Adrenal gland (tissue), 9 donors: ENCODE measurements at regions not wholly inside any gene's neighbourhood (a gene's known extent, or its start where the extent isn't known, plus 50 kb on each side); places are given as distances from the start of the nearest gene placed in this dataset.

Experiments
- DNase-seq, 7 donors: peaks; one replicate each; pipeline ENCODE4 v3.0.0-alpha.2; 2019 to 2020
- H3K27ac ChIP-seq, 5 donors: fragments of 200-600 bp; sonication (generic) in 4 of 5; 1 replicate in 3 of 5; 2 replicates in 2 of 5; pipeline versions ENCODE4 v1.5.1 to v1.8.0; 2016 to 2020; ENCODE audit warnings: mild to moderate bottlenecking in 1 of 5
- H3K27me3 ChIP-seq: fragments of 200-600 bp; 2 replicates; pipeline ENCODE4 v1.8.0; 2021
- H3K36me3 ChIP-seq, 2 donors: fragments of 200-600 bp; replicated peaks in 1 of 2; 1 replicate in 1 of 2; 2 replicates in 1 of 2; pipeline versions ENCODE4 v1.5.1 to v1.8.0; 2018 to 2022
- H3K4me1 ChIP-seq, 2 donors: fragments of 200-600 bp; replicated peaks in 1 of 2; 1 replicate in 1 of 2; 2 replicates in 1 of 2; pipeline versions ENCODE4 v1.5.1 to v1.8.0; 2018 to 2021
- H3K4me3 ChIP-seq, 4 donors: fragments of 200-600 bp; sonication (generic) in 3 of 4; one replicate each; pipeline ENCODE4 v1.5.1; 2016 to 2018
- H3K9me3 ChIP-seq, 3 donors: fragments of 200-600 bp; sonication (generic) in 1 of 3; replicated peaks in 1 of 3; 1 replicate in 2 of 3; 2 replicates in 1 of 3; pipeline versions ENCODE4 v1.5.1 to v1.8.0; 2016 to 2021
- CTCF ChIP-seq, 6 experiments: fragments of 450-650 bp in 4 of 6; fragments of 200-600 bp in 2 of 6; sonication (generic) in 1 of 6; IDR thresholded peaks; 1 replicate in 5 of 6; 2 replicates in 1 of 6; pipeline versions ENCODE4 v1.5.1 to v1.8.0; 2016 to 2021; ENCODE audit warnings: antibody characterized with exemption in 6 of 6, mild to moderate bottlenecking in 2 of 6, moderate library complexity in 1 of 6
- POLR2A ChIP-seq, 2 donors: fragments of 450-650 bp; IDR thresholded peaks; one replicate each; pipeline ENCODE4 v1.6.1; 2017; ENCODE audit warnings: antibody characterized with exemption in 2 of 2, mild to moderate bottlenecking in 2 of 2, moderate library complexity in 1 of 2
- WGBS, 4 donors: extraction: QIAGEN DNeasy Blood & Tissue Kit in 2 of 4; methylation state at CpG; one replicate each; pipeline versions ENCODE4 v1.1.5 to v1.1.7; 2013 to 2017; 5-methylcytosine and 5-hydroxymethylcytosine counted together
- intact Hi-C, 2 donors: fragments of 100-400 bp; cut with DNase I; formaldehyde crosslinking; loops; one replicate each; pipeline versions ENCODE4 v1.14.1 to v1.15.0; 2022 to 2023
- donor health status: healthy with polysubstance abuse.
- donor health status: Bipolar disorder and iron deficiency.
- donor health status: DM: yes; HTN: yes; CAD: no.
- donor health status: DM: no; HTN: no; CAD: no.
- donor health status: DM: no; HTN: no; CAD: no.

GRCh38 chr2:78202366-78202765 is 680.2 kb upstream of the LRRTM4 start:
- H3K27me3 ChIP-seq, result no peaks in the 10 kb centered on the region
- WGBS, 4 donors, result 71 to 81% (median 79%) methylated on average over 3 of the region's 3 CpGs
- no peak overlapping the region for H3K4me3 ChIP-seq
- H3K36me3 ChIP-seq, result no peaks in the 10 kb centered on the region
- no peak for TF ChIP-seq CTCF (IDR thresholded peaks at IDR 0.05)
- no peak for TF ChIP-seq POLR2A (IDR thresholded peaks at IDR 0.05)
- intact Hi-C loops, result no loop called here
- DNase-seq, result no peak
- no peak overlapping the region for H3K27ac ChIP-seq
- no peaks in the 10 kb centered on the region for H3K4me1 ChIP-seq
- H3K9me3 ChIP-seq, result no peaks in the 10 kb centered on the region

GRCh38 chr2:78202986-78203670 is 681.0 kb upstream of the LRRTM4 start:
- intact Hi-C loops, result no loop called here
- Histone ChIP-seq H3K27me3 (no peaks in the 10 kb centered on the region), H3K9me3 (no peaks in the 10 kb centered on the region), H3K4me1 (no peaks in the 10 kb centered on the region), H3K27ac (no peak overlapping the region), H3K4me3 (no peak overlapping the region), H3K36me3 (no peaks in the 10 kb centered on the region)
- DNase-seq, result no peak
- 74 to 87% (median 80%) methylated on average over 5 to 7 of the region's 7 CpGs for WGBS, 4 donors
- no peak for TF ChIP-seq POLR2A (IDR thresholded peaks at IDR 0.05)
- no peak for TF ChIP-seq CTCF (IDR thresholded peaks at IDR 0.05)

- no peaks in the 10 kb centered on the region for H3K36me3 ChIP-seq
- H3K4me1 ChIP-seq, result no peaks in the 10 kb centered on the region
- no peaks in the 10 kb centered on the region for H3K27me3 ChIP-seq
- H3K4me3 ChIP-seq, result no peak overlapping the region
- TF ChIP-seq CTCF (IDR thresholded peaks at IDR 0.05), result no peak
- TF ChIP-seq POLR2A (IDR thresholded peaks at IDR 0.05), result no peak
- intact Hi-C loops, result no loop called here
- H3K9me3 ChIP-seq, result no peaks in the 10 kb centered on the region
- 67 to 77% (median 72%) methylated on average over 1 of the region's 1 CpG for whole genome bisulfite sequencing, 4 donors
- H3K27ac ChIP-seq, result no peak overlapping the region
- no peak for DNase-seq
These were observed 695.9 kb upstream of the LRRTM4 start for GRCh38 chr2:78218066-78218465.

GRCh38 chr2:78237704-78238103 is 715.5 kb upstream of the LRRTM4 start:
- no peak overlapping the region for H3K27ac ChIP-seq
- H3K4me1 ChIP-seq, result no peaks in the 10 kb centered on the region
- no peak for TF ChIP-seq CTCF (IDR thresholded peaks at IDR 0.05)
- intact Hi-C loops, result no loop called here
- H3K27me3 ChIP-seq, result no peaks in the 10 kb centered on the region
- H3K4me3 ChIP-seq, result no peak overlapping the region
- 88 to 94% (median 91%) methylated on average over 1 of the region's 1 CpG for WGBS, 4 donors
- H3K9me3 ChIP-seq, result no peaks in the 10 kb centered on the region
- no peak for DNase-seq
- no peaks in the 10 kb centered on the region for H3K36me3 ChIP-seq
